ENCODE measurements at regions not wholly inside any gene's neighbourhood (a gene's known extent, or its start where the extent isn't known, plus 50 kb on each side); places are given as distances from the start of the nearest gene placed in this dataset.

GRCh38 chr5:6154216-6154615 lies 224.1 kb downstream of the MED10 start:
- no peak for ATAC-seq
- Histone ChIP-seq H3K36me3 (ENCODE audit: low read depth) (no peaks in the 10 kb centered on the region), H3K9me3 (no peaks in the 10 kb centered on the region), H3K4me3 (no peak overlapping the region), H3K4me1 (ENCODE audit: low read depth) (no peaks in the 10 kb centered on the region)
- intact Hi-C loops (cut with DNase I, micrococcal nuclease), result no loop called here
- no peak for DNase-seq
- TF ChIP-seq, protein P1, sequence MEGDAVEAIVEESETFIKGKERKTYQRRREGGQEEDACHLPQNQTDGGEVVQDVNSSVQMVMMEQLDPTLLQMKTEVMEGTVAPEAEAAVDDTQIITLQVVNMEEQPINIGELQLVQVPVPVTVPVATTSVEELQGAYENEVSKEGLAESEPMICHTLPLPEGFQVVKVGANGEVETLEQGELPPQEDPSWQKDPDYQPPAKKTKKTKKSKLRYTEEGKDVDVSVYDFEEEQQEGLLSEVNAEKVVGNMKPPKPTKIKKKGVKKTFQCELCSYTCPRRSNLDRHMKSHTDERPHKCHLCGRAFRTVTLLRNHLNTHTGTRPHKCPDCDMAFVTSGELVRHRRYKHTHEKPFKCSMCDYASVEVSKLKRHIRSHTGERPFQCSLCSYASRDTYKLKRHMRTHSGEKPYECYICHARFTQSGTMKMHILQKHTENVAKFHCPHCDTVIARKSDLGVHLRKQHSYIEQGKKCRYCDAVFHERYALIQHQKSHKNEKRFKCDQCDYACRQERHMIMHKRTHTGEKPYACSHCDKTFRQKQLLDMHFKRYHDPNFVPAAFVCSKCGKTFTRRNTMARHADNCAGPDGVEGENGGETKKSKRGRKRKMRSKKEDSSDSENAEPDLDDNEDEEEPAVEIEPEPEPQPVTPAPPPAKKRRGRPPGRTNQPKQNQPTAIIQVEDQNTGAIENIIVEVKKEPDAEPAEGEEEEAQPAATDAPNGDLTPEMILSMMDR (IDR thresholded peaks at IDR 0.05), result no peak

- no peaks in the 10 kb centered on the region for H3K9me3 ChIP-seq
- intact Hi-C loops (cut with DNase I, micrococcal nuclease), result no loop called here
- TF ChIP-seq, protein P1 (IDR thresholded peaks at IDR 0.05), result no peak
- no peak overlapping the region for H3K4me3 ChIP-seq
- no peaks in the 10 kb centered on the region for H3K36me3 ChIP-seq (ENCODE audit: low read depth)
- ATAC-seq, result no peak
- no peaks in the 10 kb centered on the region for H3K4me1 ChIP-seq (ENCODE audit: low read depth)
- no peak for DNase-seq
These were observed 232.1 kb downstream of the MED10 start for GRCh38 chr5:6146271-6146670.

DNA sequence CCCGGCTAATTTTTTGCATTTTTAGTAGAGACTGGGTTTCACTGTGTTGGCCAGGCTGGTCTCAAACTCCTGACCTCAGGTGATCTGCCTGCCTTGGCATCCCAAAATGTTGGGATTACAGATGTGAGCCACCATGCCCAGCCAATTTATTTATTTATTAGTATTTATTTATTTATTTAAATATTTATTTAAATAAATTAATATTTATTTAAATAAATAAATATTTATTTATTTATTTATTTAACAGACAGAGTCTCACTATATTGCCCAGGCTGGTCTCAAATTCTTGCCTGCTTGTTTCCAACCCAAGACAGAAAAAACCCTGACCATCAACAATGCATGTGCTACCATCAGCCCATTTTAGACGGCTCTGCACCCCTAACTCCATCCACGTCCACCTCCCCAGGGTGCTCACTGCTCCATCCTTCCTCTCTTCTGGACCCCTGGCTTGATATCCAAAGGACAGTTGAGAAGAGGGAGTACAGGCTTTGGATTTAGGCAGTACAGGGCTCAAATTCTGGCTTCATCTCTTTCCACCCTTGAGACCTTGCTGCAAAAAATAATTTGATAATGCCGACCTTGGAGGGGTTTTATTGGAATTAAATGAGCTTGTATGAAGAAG lies 232.6 kb downstream of the MED10 start:
- H3K36me3 ChIP-seq (ENCODE audit: low read depth), result no peaks in the 10 kb centered on the region
- TF ChIP-seq, protein P1 (IDR thresholded peaks at IDR 0.05), result no peak
- ATAC-seq (no peak), DNase-seq (no peak)
- no peak overlapping the region for H3K4me3 ChIP-seq
- no peaks in the 10 kb centered on the region for H3K9me3 ChIP-seq
- H3K4me1 ChIP-seq (ENCODE audit: low read depth), result no peaks in the 10 kb centered on the region
- intact Hi-C loops (cut with DNase I, micrococcal nuclease), result no loop called here

GRCh38 chr5:6143523-6143922 lies 234.8 kb downstream of the MED10 start:
- intact Hi-C loops (cut with DNase I, micrococcal nuclease), result no loop called here
- no peaks in the 10 kb centered on the region for H3K4me1 ChIP-seq (ENCODE audit: low read depth)
- no peak overlapping the region for H3K4me3 ChIP-seq
- no peaks in the 10 kb centered on the region for H3K9me3 ChIP-seq
- ATAC-seq (no peak), DNase-seq (no peak)
- TF ChIP-seq, protein P1 (IDR thresholded peaks at IDR 0.05), result no peak
- H3K36me3 ChIP-seq (ENCODE audit: low read depth), result no peaks in the 10 kb centered on the region

GRCh38 chr5:6142353-6142752 lies 236.0 kb downstream of the MED10 start:
- Histone ChIP-seq H3K36me3 (ENCODE audit: low read depth) (no peaks in the 10 kb centered on the region), H3K4me1 (ENCODE audit: low read depth) (no peaks in the 10 kb centered on the region), H3K9me3 (no peaks in the 10 kb centered on the region), H3K4me3 (no peak overlapping the region)
- ATAC-seq, result no peak
- TF ChIP-seq, protein P1 (IDR thresholded peaks at IDR 0.05), result no peak
- DNase-seq, result no peak
- intact Hi-C loops (cut with DNase I, micrococcal nuclease), result no loop called here

- TF ChIP-seq, protein P1 (IDR thresholded peaks at IDR 0.05), result no peak
- H3K9me3 ChIP-seq, result no peaks in the 10 kb centered on the region
- H3K4me3 ChIP-seq, result no peak overlapping the region
- no peak for ATAC-seq
- H3K4me1 ChIP-seq (ENCODE audit: low read depth), result no peaks in the 10 kb centered on the region
- DNase-seq, result no peak
- H3K36me3 ChIP-seq (ENCODE audit: low read depth), result no peaks in the 10 kb centered on the region
- intact Hi-C loops (cut with DNase I, micrococcal nuclease), result no loop called here
These were observed 238.1 kb downstream of the MED10 start for GRCh38 chr5:6140219-6140618.

Measured in mucosa of descending colon (tissue), 3 donors.